H9 (cell line): ENCODE measurements at regions not wholly inside any gene's neighbourhood (a gene's known extent, or its start where the extent isn't known, plus 50 kb on each side); places are given as distances from the start of the nearest gene placed in this dataset.

Source experiments
- DNase-seq: peaks from one replicate; pipeline ENCODE4 v3.0.0-alpha.2; 2017
- H2AFZ ChIP-seq: one replicate; pipeline ENCODE4 v1.6.1; 2013; ENCODE audit warnings: mild to moderate bottlenecking, low read length, control low read depth, moderate library complexity
- H2AK5ac ChIP-seq: 2 replicates; pipeline ENCODE4 v1.6.1; 2013; ENCODE audit warnings: low read length, control low read depth, mixed read lengths; ENCODE audit not compliant: insufficient read length
- H2BK120ac ChIP-seq: one replicate; pipeline ENCODE4 v1.6.1; 2013; ENCODE audit warnings: low read depth, mild to moderate bottlenecking, low read length, control low read depth, inconsistent platforms; ENCODE audit not compliant: poor library complexity, severe bottlenecking
- H2BK12ac ChIP-seq: 2 replicates; pipeline ENCODE4 v1.6.1; 2013; ENCODE audit warnings: low read length, control low read depth, mixed read lengths, low read depth; ENCODE audit not compliant: insufficient read length
- H2BK15ac ChIP-seq: 2 replicates; pipeline ENCODE4 v1.6.1; 2013; ENCODE audit warnings: low read depth, low read length, control low read depth
- H2BK20ac ChIP-seq: one replicate; pipeline ENCODE4 v1.6.1; 2013; ENCODE audit warnings: low read depth, mild to moderate bottlenecking, low read length, control low read depth, inconsistent platforms; ENCODE audit not compliant: poor library complexity, severe bottlenecking
- H2BK5ac ChIP-seq: 2 replicates; pipeline ENCODE4 v1.6.1; 2013; ENCODE audit warnings: low read length, control low read depth, mixed read lengths; ENCODE audit not compliant: insufficient read length
- H3K14ac ChIP-seq: 2 replicates; pipeline ENCODE4 v1.6.1; 2013; ENCODE audit warnings: low read length, control low read depth; ENCODE audit not compliant: insufficient read depth
- H3K18ac ChIP-seq: 2 replicates; pipeline ENCODE4 v1.6.1; 2013; ENCODE audit warnings: low read depth, mild to moderate bottlenecking, mixed read lengths, low read length, control low read depth; ENCODE audit not compliant: insufficient read length
- H3K23ac ChIP-seq: 2 replicates; pipeline ENCODE4 v1.6.1; 2013; ENCODE audit warnings: low read length, control low read depth, mixed read lengths, low read depth; ENCODE audit not compliant: insufficient read length
- H3K23me2 ChIP-seq: 2 replicates; pipeline ENCODE4 v1.6.1; 2013; ENCODE audit warnings: low read depth, mild to moderate bottlenecking, mixed read lengths, low read length, control low read depth; ENCODE audit not compliant: insufficient read length, poor library complexity, severe bottlenecking
- H3K27ac ChIP-seq: 2 replicates; pipeline ENCODE4 v1.5.1; 2013; ENCODE audit warnings: low read length, control low read depth, mixed read lengths, low read depth; ENCODE audit not compliant: insufficient read length
- H3K27me3 ChIP-seq: 2 replicates; pipeline ENCODE4 v1.6.1; 2013; ENCODE audit warnings: low read length, control low read depth, inconsistent platforms; ENCODE audit not compliant: insufficient read depth
- H3K4ac ChIP-seq: 2 replicates; pipeline ENCODE4 v1.6.1; 2013; ENCODE audit warnings: low read depth, mild to moderate bottlenecking, control low read depth, inconsistent platforms, low read length, moderate library complexity
- H3K4me1 ChIP-seq: 2 replicates; pipeline ENCODE4 v1.6.1; 2013; ENCODE audit warnings: low read length, control low read depth, inconsistent platforms; ENCODE audit not compliant: insufficient read depth
- H3K4me2 ChIP-seq: 2 replicates; pipeline ENCODE4 v1.6.1; 2013; ENCODE audit warnings: low read length, control low read depth, mixed read lengths; ENCODE audit not compliant: insufficient read length, insufficient read depth
- H3K56ac ChIP-seq: 2 replicates; pipeline ENCODE4 v1.6.1; 2013; ENCODE audit warnings: low read depth, mild to moderate bottlenecking, mixed read lengths, low read length, control low read depth; ENCODE audit not compliant: insufficient read length
- H3K79me1 ChIP-seq: 2 replicates; pipeline ENCODE4 v1.6.1; 2013; ENCODE audit warnings: low read depth, mild to moderate bottlenecking, moderate library complexity, low read length, control low read depth, inconsistent platforms; ENCODE audit not compliant: insufficient read depth, poor library complexity, severe bottlenecking
- H3K79me2 ChIP-seq: 2 replicates; pipeline ENCODE4 v1.6.1; 2013; ENCODE audit warnings: low read length, control low read depth, inconsistent platforms; ENCODE audit not compliant: insufficient read depth
- H3K9ac ChIP-seq: 2 replicates; pipeline ENCODE4 v1.6.1; 2013; ENCODE audit warnings: low read length, control low read depth, mixed read lengths; ENCODE audit not compliant: insufficient read length; ENCODE audit errors: extremely low read depth
- H3K9me3 ChIP-seq: one replicate; pipeline ENCODE4 v1.6.1; 2013; ENCODE audit warnings: low read depth, low read length, inconsistent platforms; ENCODE audit not compliant: control insufficient read depth
- H3T11ph ChIP-seq: one replicate; pipeline ENCODE4 v1.6.1; 2013; ENCODE audit warnings: mild to moderate bottlenecking, low read length, control low read depth, inconsistent platforms
- H4K20me1 ChIP-seq: one replicate; pipeline ENCODE4 v1.6.1; 2013; ENCODE audit not compliant: control insufficient read depth, insufficient read length, insufficient read depth
- H4K5ac ChIP-seq: 2 replicates; pipeline ENCODE4 v1.6.1; 2013; ENCODE audit warnings: low read depth, mild to moderate bottlenecking, mixed read lengths, low read length, control low read depth; ENCODE audit not compliant: insufficient read length
- H4K8ac ChIP-seq: replicated peaks from 2 replicates; pipeline ENCODE4 v1.6.1; 2013; ENCODE audit warnings: low read length, control low read depth, mixed read lengths, low read depth; ENCODE audit not compliant: insufficient read length
- H4K91ac ChIP-seq: 2 replicates; pipeline ENCODE4 v1.6.1; 2013; ENCODE audit warnings: low read depth, mild to moderate bottlenecking, moderate library complexity, mixed read lengths, low read length, control low read depth; ENCODE audit not compliant: insufficient read length
- H3K27ac Mint-ChIP-seq, 3 experiments: 2 replicates in 2 of 3; 3 replicates in 1 of 3; pipeline ENCODE4 v1.8.0; 2020 to 2021; ENCODE audit warnings: mixed read lengths in 3 of 3, mild to moderate bottlenecking in 1 of 3, moderate library complexity in 1 of 3
- H3K27me3 Mint-ChIP-seq: 2 replicates; pipeline ENCODE4 v1.8.0; 2021; ENCODE audit warnings: low read depth, mild to moderate bottlenecking, moderate library complexity, mixed read lengths
- H3K36me3 Mint-ChIP-seq, 3 experiments: 2 replicates in 2 of 3; 3 replicates in 1 of 3; pipeline ENCODE4 v1.8.0; 2020 to 2021; ENCODE audit warnings: low read depth in 3 of 3, mixed read lengths in 3 of 3; ENCODE audit not compliant: insufficient read depth in 1 of 3
- H3K4me1 Mint-ChIP-seq, 2 experiments: 2 replicates each; pipeline ENCODE4 v1.8.0; 2020; ENCODE audit warnings: mixed read lengths in 2 of 2
- H3K4me3 Mint-ChIP-seq, 2 experiments: 2 replicates in 1 of 2; 3 replicates in 1 of 2; pipeline ENCODE4 v1.8.0; 2020 to 2021; ENCODE audit warnings: mild to moderate bottlenecking in 2 of 2, mixed read lengths in 2 of 2, moderate library complexity in 1 of 2
- H3K9me3 Mint-ChIP-seq, 2 experiments: 2 replicates in 1 of 2; 3 replicates in 1 of 2; pipeline ENCODE4 v1.8.0; 2020; ENCODE audit warnings: mild to moderate bottlenecking in 2 of 2, mixed read lengths in 2 of 2, moderate library complexity in 1 of 2
- CTCF ChIP-seq: fragments of 200-600 bp; sonication (generic); conservative IDR thresholded peaks from 3 replicates; pipeline ENCODE4 v1.8.0; 2021; ENCODE audit warnings: antibody characterized with exemption, mild to moderate bottlenecking
- WGBS: extraction: QIAGEN DNeasy Blood & Tissue Kit; methylation state at CpG from one replicate; pipeline ENCODE4 v1.1.7; 2013; ENCODE audit warnings: missing lambda C conversion rate, low lambda C conversion rate, mixed read lengths; ENCODE audit not compliant: insufficient read length; ENCODE audit errors: extremely low coverage; 5-methylcytosine and 5-hydroxymethylcytosine counted together

- Histone ChIP-seq H2BK12ac (no peak overlapping the region), H3K9me3 (no peaks in the 10 kb centered on the region), H3K79me1 (no peaks in the 10 kb centered on the region), H3K14ac (no peak overlapping the region), H2BK5ac (no peak overlapping the region), H3K18ac (no peak overlapping the region), H4K5ac (no peak overlapping the region), H4K20me1 (no peaks in the 10 kb centered on the region), H2BK20ac (no peak overlapping the region), H3K27me3 (no peaks in the 10 kb centered on the region; the same call in 1 of the 2 replicates), H3T11ph (no peak overlapping the region), H3K4me2 (no peak overlapping the region), H2AK5ac (no peak overlapping the region), H2BK15ac (no peak overlapping the region), H3K9ac (no peak overlapping the region), H3K56ac (no peak overlapping the region), H3K23me2 (no peaks in the 10 kb centered on the region), H2BK120ac (no peak overlapping the region), H3K79me2 (no peaks in the 10 kb centered on the region), H4K91ac (no peak overlapping the region), H3K27ac (no peak overlapping the region), H3K23ac (no peak overlapping the region), H3K4me1 (no peaks in the 10 kb centered on the region), H2AFZ (no peak overlapping the region), H3K4ac (no peak overlapping the region), H4K8ac (no peak overlapping the region)
- H3K36me3 Mint-ChIP-seq, result no peaks in the 10 kb centered on the region
- H3K9me3 Mint-ChIP-seq, result no peaks in the 10 kb centered on the region
- H3K27me3 Mint-ChIP-seq, result no peaks in the 10 kb centered on the region
- no peak overlapping the region for H3K27ac Mint-ChIP-seq
- no peak for TF ChIP-seq CTCF
- H3K4me3 Mint-ChIP-seq, result no peak overlapping the region
- no peak for DNase-seq
- H3K4me1 Mint-ChIP-seq, result peaks cover 6 to 7% of the 10 kb centered on the region in 2 experiments
- WGBS, result no CpG with 5 or more reads among the region's 5 CpGs
Measured at GRCh38 chr1:204011426-204011825, 61.5 kb upstream of the SOX13 start.
